SU-DHL-6 (cell line): ENCODE measurements at regions not wholly inside any gene's neighbourhood (a gene's known extent, or its start where the extent isn't known, plus 50 kb on each side); places are given as distances from the start of the nearest gene placed in this dataset.

Experiments
- CTCF ChIP-seq: fragments of 200-600 bp; sonication (generic); IDR thresholded peaks from one replicate; pipeline ENCODE4 v1.5.1; 2017; ENCODE audit warnings: antibody characterized with exemption, mild to moderate bottlenecking, low read length, moderate library complexity; ENCODE audit not compliant: insufficient read depth, poor library complexity, severe bottlenecking
- EZH2phosphoT487 ChIP-seq: fragments of 200-600 bp; sonication (generic), shearing (Covaris generic); conservative IDR thresholded peaks from 2 replicates; pipeline ENCODE4 v1.6.1; 2018; ENCODE audit warnings: mild to moderate bottlenecking, antibody characterized with exemption, low read length, moderate library complexity, mixed read lengths

- no peak for TF ChIP-seq CTCF
- TF ChIP-seq EZH2phosphoT487 = no peak
Observed at GRCh38 chr5:161023551-161023950, 171.5 kb upstream of the ATP10B start.
